K562 (cell line): ENCODE measurements at regions not wholly inside any gene's neighbourhood (a gene's known extent, or its start where the extent isn't known, plus 50 kb on each side); places are given as distances from the start of the nearest gene placed in this dataset.

Experiments
- ATAC-seq: fragments of 200-7000 bp; cut with Tn5 transposase; 3 replicates; pipeline ENCODE4 v1.9.1; 2020; ENCODE audit warnings: moderate library complexity
- BruUV-seq: library from RNA; stranded (reverse); fragments of 400-500 nt; replicated peaks from 2 replicates; lab custom pipeline; 2021; lab: Mats Ljungman, UMichigan
- CTCF ChIA-PET: fragments of 300-600 bp; formaldehyde crosslinking; extraction: SDS; loops from one replicate; lab custom pipeline; 2021; ENCODE audit warnings: low intra/inter-chr PET ratio; lab: Yijun Ruan, JAX
- POLR2A ChIA-PET: fragments of 300-600, 350-650 bp; sonication (Branson Sonifier 250); formaldehyde crosslinking; extraction: SDS; loops from one replicate; lab custom pipeline; 2021; ENCODE audit warnings: antibody characterized with exemption, inconsistent platforms; lab: Yijun Ruan, JAX
- DNase-seq, 4 experiments: peaks; one replicate each; pipeline versions ENCODE4 v3.0.0 to v3.0.0-alpha.2; 2011 to 2018; ENCODE audit warnings: low spot score in 3 of 4, mixed read lengths in 3 of 4; ENCODE audit errors: extremely low read depth in 1 of 4
- FAIRE-seq: peaks from 2 replicates; lab custom pipeline; 2011; peaks lifted over from hg19 to GRCh38; lab: Jason Lieb, UNC
- H2AFZ ChIP-seq: 2 replicates; pipeline ENCODE4 v1.6.0; 2011; ENCODE audit warnings: low read depth, low read length, control low read depth, inconsistent platforms
- H3K27ac ChIP-seq: fragments of 200-600 bp; 3 replicates; pipeline ENCODE4 v1.8.0; 2011; ENCODE audit warnings: low read depth, mild to moderate bottlenecking, control low read depth, inconsistent platforms, low read length, moderate library complexity, mixed read lengths; ENCODE audit errors: extremely low read depth
- H3K27me3 ChIP-seq, 2 experiments: fragments of 300-600 bp in 1 of 2; 2 replicates in 1 of 2; 3 replicates in 1 of 2; pipeline versions ENCODE4 v1.6.0 to v1.8.0; 2011; ENCODE audit warnings: inconsistent platforms in 2 of 2, low read length in 2 of 2, mild to moderate bottlenecking in 1 of 2, mixed read lengths in 1 of 2, moderate library complexity in 1 of 2; ENCODE audit not compliant: control insufficient read depth in 2 of 2, insufficient read depth in 2 of 2
- H3K36me3 ChIP-seq: fragments of 300-600 bp; 3 replicates; pipeline ENCODE4 v1.8.0; 2011; ENCODE audit warnings: mild to moderate bottlenecking, low read length, inconsistent platforms; ENCODE audit not compliant: control insufficient read depth, insufficient read depth
- H3K4me1 ChIP-seq, 2 experiments: fragments of 200-600 bp in 1 of 2; replicated peaks in 1 of 2; 2 replicates in 1 of 2; 3 replicates in 1 of 2; pipeline versions ENCODE4 v1.5.1 to v1.8.0; 2011; ENCODE audit warnings: inconsistent platforms in 2 of 2, low read length in 2 of 2, mild to moderate bottlenecking in 1 of 2, mixed read lengths in 1 of 2, moderate library complexity in 1 of 2; ENCODE audit not compliant: control insufficient read depth in 2 of 2, insufficient read depth in 2 of 2
- H3K4me2 ChIP-seq: 2 replicates; pipeline ENCODE4 v1.6.1; 2011; ENCODE audit warnings: low read length, control low read depth, inconsistent platforms, mixed read lengths; ENCODE audit not compliant: insufficient read depth
- H3K4me3 ChIP-seq: fragments of 200-600 bp; sonication (generic), shearing (Covaris generic); 2 replicates; pipeline ENCODE4 v1.5.1; 2016; ENCODE audit warnings: control low read depth, inconsistent platforms
- H3K79me2 ChIP-seq: fragments of 200-600 bp; 3 replicates; pipeline ENCODE4 v1.8.0; 2011; ENCODE audit warnings: low read length, inconsistent platforms; ENCODE audit not compliant: control insufficient read depth, insufficient read depth
- H3K9ac ChIP-seq, 2 experiments: 2 replicates each; pipeline versions ENCODE4 v1.6.0 to v1.6.1; 2011; ENCODE audit warnings: low read depth in 2 of 2, low read length in 2 of 2, control low read depth in 1 of 2, inconsistent platforms in 1 of 2, mild to moderate bottlenecking in 1 of 2, mixed read lengths in 1 of 2; ENCODE audit not compliant: insufficient read depth in 1 of 2
- H3K9me1 ChIP-seq: one replicate; pipeline ENCODE4 v1.6.0; 2011; ENCODE audit warnings: inconsistent platforms, mild to moderate bottlenecking, low read length, moderate library complexity; ENCODE audit not compliant: control insufficient read depth, insufficient read depth
- H3K9me3 ChIP-seq: replicated peaks from 2 replicates; pipeline ENCODE4 v1.5.1; 2011; ENCODE audit warnings: low read depth, low read length, inconsistent platforms; ENCODE audit not compliant: control insufficient read depth, insufficient read depth
- H4K20me1 ChIP-seq: replicated peaks from 2 replicates; pipeline ENCODE4 v1.6.1; 2011; ENCODE audit warnings: low read length, inconsistent platforms, mixed read lengths; ENCODE audit not compliant: control insufficient read depth, insufficient read depth
- CBX1 ChIP-seq: sonication (generic); IDR thresholded peaks from 2 replicates; pipeline ENCODE4 v1.6.1; 2016; ENCODE audit warnings: antibody characterized with exemption, low read depth, mild to moderate bottlenecking
- CBX5 ChIP-seq: IDR thresholded peaks from 2 replicates; pipeline ENCODE4 v1.6.1; 2014; ENCODE audit warnings: low read depth, borderline replicate concordance
- DACH1 ChIP-seq: fragments of 450-650 bp; IDR thresholded peaks from 2 replicates; pipeline ENCODE4 v1.6.1; 2018; ENCODE audit not compliant: partially characterized antibody
- FIP1L1 ChIP-seq: fragments of 200-400 bp; formaldehyde crosslinking; IDR thresholded peaks from 2 replicates; pipeline ENCODE4 v1.6.1; 2018; ENCODE audit warnings: mild to moderate bottlenecking, low read depth, low read length; ENCODE audit not compliant: poor library complexity, severe bottlenecking
- IRF9 ChIP-seq: fragments of 450-650 bp; IDR thresholded peaks from 2 replicates; pipeline ENCODE4 v1.6.1; 2016; ENCODE audit warnings: missing biosample characterization, missing genetic modification characterization
- MAFK ChIP-seq: IDR thresholded peaks from 2 replicates; pipeline ENCODE4 v1.6.1; 2011; ENCODE audit warnings: low read length, improper control_type of control experiment
- MBD2 ChIP-seq: sonication (generic); IDR thresholded peaks from 2 replicates; pipeline ENCODE4 v1.6.1; 2016; ENCODE audit warnings: low read depth, borderline replicate concordance
- MED1 ChIP-seq: sonication (generic); formaldehyde crosslinking; IDR thresholded peaks from 2 replicates; pipeline ENCODE4 v1.8.1; 2023; ENCODE audit warnings: missing genetic modification reagents, borderline replicate concordance
- NELFE ChIP-seq: IDR thresholded peaks from 2 replicates; pipeline ENCODE4 v1.6.1; 2011; ENCODE audit warnings: mild to moderate bottlenecking; ENCODE audit not compliant: insufficient read depth, insufficient read length
- XRCC4 ChIP-seq: IDR thresholded peaks from one replicate; pipeline ENCODE4 v1.6.1; 2011; ENCODE audit not compliant: insufficient read depth, insufficient read length; ENCODE audit errors: extremely low read depth
- ZBTB2 ChIP-seq: fragments of 450-650 bp; IDR thresholded peaks from 2 replicates; pipeline ENCODE4 v1.6.1; 2016; ENCODE audit warnings: antibody characterized with exemption
- ZNF3 ChIP-seq: fragments of 250-450 bp; sonication (Bioruptor Pico); IDR thresholded peaks from 2 replicates; pipeline ENCODE4 v1.5.0; 2021; ENCODE audit warnings: mild to moderate bottlenecking, moderate library complexity
- ZNF354B ChIP-seq: fragments of 250-450 bp; sonication (Bioruptor Pico); IDR thresholded peaks from 2 replicates; pipeline ENCODE4 v1.4.0; 2020
- WGBS: fragments of 100-300 bp; shearing (Covaris generic); methylation state at CpG from one replicate; pipeline ENCODE4 v1.1.6; 2016; ENCODE audit warnings: low coverage, mixed read lengths; ENCODE audit not compliant: insufficient coverage; ENCODE audit errors: missing lambda C conversion rate; 5-methylcytosine and 5-hydroxymethylcytosine counted together
- in situ Hi-C: fragments of 300-500 bp; cut with MboI; formaldehyde crosslinking; loops from 4 replicates; pipeline ENCODE4 v1.15.0; 2018; ENCODE audit warnings: inconsistent platforms, mixed read lengths
- intact Hi-C: fragments of 100-400 bp; cut with micrococcal nuclease; formaldehyde crosslinking; loops from 2 replicates; pipeline ENCODE4 v1.14.2; 2022
- TF ChIP-seq, protein P1 (sequence below), 2 experiments: fragments of 450-650 bp; IDR thresholded peaks; 2 replicates each; pipeline ENCODE4 v1.6.1; 2016

DNA sequence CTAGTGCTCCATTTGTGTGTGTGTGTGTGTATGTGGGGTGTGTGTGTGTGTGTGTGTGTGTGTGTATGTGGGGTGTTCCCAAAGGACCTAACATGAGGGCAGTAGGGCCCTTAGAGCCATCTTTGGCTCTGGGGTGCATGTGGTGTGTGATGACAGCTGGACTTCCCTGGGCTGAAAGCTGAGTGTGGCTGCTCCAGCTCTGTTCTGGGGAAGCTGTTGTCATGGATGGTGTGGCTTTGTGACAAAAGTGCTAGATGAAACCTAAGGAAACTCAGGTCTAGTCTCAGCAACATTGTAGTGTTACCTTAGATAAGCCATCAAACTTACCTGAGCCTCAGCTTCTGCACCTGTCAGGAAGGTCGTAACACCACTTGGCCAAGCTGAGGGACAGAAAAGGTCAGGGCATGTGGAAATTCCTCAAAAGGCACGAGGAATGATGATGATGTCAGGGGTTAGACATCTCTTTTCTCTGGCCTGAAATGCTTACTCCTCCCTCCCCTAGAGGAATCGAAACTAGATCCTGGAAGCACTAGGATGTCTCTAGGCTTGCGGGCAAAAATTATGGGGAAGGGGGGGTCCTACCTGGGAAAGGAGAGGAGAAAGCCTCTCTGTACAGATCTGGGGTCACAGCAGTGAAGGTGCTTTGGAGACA, 115.4 kb downstream of the RPS24 start:
- Histone ChIP-seq H3K9me1 (no peaks in the 10 kb centered on the region), H3K4me1 (no peaks in the 10 kb centered on the region), H3K79me2 (no peaks in the 10 kb centered on the region), H3K36me3 (no peaks in the 10 kb centered on the region), H3K9ac (no peak overlapping the region), H3K9me3 (no peaks in the 10 kb centered on the region), H4K20me1 (no peaks in the 10 kb centered on the region), H3K27me3 (no peaks in the 10 kb centered on the region), H2AFZ (no peak overlapping the region), H3K4me2 (no peak overlapping the region), H3K27ac (no peak overlapping the region), H3K4me3 (no peak overlapping the region)
- POLR2A ChIA-PET, result interaction anchor here (0.8 to 1.0 kb wide), 3 partner anchors 8 to 27 kb away, joined by 3 read pairs; no protein-coding TSS in a partner anchor
- CTCF ChIA-PET, result no interaction called here
- BruUV-seq, result no TSS peak
- 0% methylated on average over 4 of the region's 4 CpGs for WGBS
- in situ Hi-C loops (no loop called here), intact Hi-C loops (loop anchor here (10.0 kb wide), 1 partner anchor 56 kb away; no protein-coding TSS in a partner anchor)
- FAIRE-seq (no peak), ATAC-seq (no peak), DNase-seq (no peak)
- TF ChIP-seq IRF9 (tag) (no peak), MED1 (no peak), XRCC4 (no peak), MBD2 (no peak), ZBTB2 (no peak), CBX5 (no peak), DACH1 (no peak), NELFE (no peak), MAFK (no peak), FIP1L1 (no peak), ZNF3 (CRISPR knock-in tag) (no peak), ZNF354B (CRISPR knock-in tag) (no peak), CBX1 (no peak)
- TF ChIP-seq, protein P1, sequence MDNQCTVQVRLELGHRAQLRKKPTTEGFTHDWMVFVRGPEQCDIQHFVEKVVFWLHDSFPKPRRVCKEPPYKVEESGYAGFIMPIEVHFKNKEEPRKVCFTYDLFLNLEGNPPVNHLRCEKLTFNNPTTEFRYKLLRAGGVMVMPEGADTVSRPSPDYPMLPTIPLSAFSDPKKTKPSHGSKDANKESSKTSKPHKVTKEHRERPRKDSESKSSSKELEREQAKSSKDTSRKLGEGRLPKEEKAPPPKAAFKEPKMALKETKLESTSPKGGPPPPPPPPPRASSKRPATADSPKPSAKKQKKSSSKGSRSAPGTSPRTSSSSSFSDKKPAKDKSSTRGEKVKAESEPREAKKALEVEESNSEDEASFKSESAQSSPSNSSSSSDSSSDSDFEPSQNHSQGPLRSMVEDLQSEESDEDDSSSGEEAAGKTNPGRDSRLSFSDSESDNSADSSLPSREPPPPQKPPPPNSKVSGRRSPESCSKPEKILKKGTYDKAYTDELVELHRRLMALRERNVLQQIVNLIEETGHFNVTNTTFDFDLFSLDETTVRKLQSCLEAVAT (IDR thresholded peaks at IDR 0.05), result no peak
